HG03378 (cell line): ENCODE measurements at regions not wholly inside any gene's neighbourhood (a gene's known extent, or its start where the extent isn't known, plus 50 kb on each side); places are given as distances from the start of the nearest gene placed in this dataset.

Source experiments
- ATAC-seq: cut with Tn5 transposase; IDR thresholded peaks from one replicate; pipeline ENCODE4 v1.9.1; 2021; ENCODE audit warnings: mild to moderate bottlenecking, moderate library complexity; ENCODE audit not compliant: unreplicated experiment

GRCh38 chr22:47446821-47447810 is 684.7 kb downstream of the TBC1D22A start:
- no peak for ATAC-seq

- ATAC-seq: no peak
These were observed 683.9 kb downstream of the TBC1D22A start for GRCh38 chr22:47446331-47446730.

DNA sequence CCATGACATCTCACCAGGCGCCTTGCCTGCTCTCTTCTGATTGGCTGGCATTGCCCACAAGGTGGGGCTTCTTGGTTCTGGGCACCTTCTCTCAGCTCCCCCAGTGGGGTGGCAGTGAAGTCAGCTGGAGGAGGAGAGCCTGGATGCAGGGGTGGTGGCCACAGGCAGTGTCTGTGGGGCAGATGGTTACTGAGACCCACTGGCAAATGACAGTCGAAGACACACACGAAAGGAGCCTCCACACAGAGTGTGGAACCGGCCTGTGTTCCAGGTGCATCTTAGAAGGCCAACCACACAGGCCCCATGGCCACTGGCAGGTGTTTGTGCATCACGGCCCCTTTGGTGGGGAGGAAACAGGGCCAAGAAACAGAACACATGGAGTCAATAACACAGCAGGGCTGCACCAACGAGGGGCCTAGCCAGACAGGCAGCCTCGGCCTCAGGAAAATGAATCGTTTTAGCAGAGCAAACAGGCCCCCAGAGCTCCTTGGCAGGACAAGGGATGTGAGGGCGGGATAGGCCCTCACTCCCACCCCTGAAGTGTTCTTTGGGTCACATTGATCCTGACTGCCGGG is 683.4 kb downstream of the TBC1D22A start:
- no peak for ATAC-seq

GRCh38 chr22:47445212-47445611 is 682.8 kb downstream of the TBC1D22A start:
- ATAC-seq: no peak

DNA sequence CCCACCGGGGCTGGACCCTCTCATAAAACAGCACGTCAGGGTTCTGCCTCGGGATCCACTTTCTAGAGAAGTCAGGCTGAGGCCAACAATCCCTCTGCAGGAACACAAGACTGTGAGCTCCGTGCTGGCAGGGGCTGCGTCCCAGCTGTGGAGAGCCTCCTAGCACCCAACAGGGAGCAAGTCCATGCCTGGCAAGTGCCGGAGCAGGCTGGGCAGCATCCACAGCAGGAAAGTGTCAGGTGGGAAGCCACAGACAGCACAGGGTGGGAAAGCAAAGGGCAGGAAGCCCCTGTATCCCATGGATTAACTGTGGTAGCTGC is 682.3 kb downstream of the TBC1D22A start:
- ATAC-seq: no peak

DNA sequence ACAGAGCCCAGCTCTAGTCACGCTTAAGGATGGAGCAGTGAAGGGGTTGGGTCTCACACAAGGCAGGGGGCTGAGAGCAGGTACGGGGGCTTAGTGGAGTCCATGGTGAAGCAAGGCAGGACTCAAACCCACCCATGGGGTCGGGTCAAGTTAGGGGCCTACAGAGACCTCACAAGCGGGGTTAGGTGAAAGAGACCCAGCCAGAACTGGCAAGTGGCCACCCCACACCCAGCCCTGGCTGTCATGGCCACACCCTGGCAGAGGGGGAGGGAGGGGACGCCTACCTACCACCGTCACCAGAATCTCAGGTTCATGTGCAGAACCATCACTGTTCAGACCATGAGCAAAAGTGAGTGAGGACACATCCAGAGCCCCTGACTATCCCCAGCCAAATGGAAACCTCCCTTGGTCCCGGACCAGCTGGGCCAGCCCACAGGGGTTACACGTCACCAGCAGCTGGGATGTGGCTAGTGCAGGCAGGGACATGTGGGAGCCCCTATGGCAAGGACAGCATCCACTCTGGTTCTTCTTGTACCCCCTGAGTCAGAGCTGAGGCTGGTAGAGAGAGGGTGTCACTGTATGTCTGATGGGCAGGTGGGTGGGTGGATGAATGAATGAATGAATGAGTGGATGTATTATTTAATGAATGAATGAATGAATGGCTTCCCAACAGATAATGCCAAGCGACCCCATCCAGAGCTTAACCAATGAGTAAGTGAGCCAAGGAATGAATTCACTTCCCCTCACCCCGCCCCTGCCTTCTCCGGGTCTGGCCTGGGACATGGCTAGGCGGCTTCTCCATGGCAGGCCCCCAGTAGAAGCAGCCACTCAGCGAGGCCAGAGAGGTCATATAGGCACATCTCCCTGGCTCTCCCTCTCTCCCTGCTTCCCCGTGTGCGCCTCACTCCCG is 681.6 kb downstream of the TBC1D22A start:
- ATAC-seq: no peak

DNA sequence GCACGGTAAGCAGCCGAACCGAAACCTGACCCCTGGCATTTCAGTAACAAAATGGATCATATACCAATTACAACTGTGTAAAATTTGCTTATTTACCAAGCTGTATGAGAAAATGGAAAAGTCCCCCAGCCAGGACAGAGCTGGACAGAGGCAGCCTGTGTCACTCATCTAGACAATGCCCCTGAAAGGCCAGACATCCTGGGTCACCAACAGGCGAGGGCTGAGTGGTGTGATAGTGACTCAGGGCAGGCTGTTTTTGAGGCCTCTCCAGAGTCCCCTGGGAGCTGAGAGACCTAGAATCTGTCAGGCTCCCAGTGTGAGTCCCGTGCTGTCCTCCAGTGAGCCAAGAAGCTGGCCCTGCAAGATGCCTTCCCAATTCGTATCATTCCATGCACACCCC is 680.4 kb downstream of the TBC1D22A start:
- no peak for ATAC-seq

DNA sequence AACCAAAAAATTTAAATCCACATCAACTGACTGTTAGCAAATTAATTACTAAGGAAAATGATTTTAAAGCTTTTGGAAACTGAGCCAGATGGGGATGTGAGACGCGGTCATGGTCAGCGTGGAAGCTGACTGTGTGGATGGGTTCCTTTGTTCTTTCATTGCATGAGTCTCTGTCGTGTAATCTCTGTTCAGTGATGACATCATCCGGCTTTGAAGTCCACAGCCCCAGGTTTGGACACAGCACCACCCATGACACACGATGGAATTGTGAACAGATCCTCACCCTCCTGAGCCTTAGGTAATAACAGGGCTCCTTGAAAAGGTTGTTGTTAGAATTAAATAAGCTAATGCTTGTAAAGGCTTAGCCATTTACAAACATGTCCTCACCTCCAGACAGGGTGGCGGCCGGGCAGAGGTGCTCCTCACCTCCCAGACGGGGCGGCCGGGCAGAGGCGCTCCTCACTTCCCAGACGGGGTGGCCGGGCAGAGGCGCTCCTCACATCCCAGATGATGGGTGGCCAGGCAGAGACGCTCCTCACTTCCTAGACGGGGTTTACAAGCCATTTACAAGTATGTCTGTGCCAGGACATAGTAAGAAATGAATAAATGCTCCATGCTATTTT is 677.3 kb downstream of the TBC1D22A start:
- ATAC-seq: no peak

- no peak for ATAC-seq
These were observed 675.2 kb downstream of the TBC1D22A start for GRCh38 chr22:47437636-47438035.

GRCh38 chr22:47437110-47437509 is 674.7 kb downstream of the TBC1D22A start:
- no peak for ATAC-seq

- ATAC-seq: no peak
These were observed 673.4 kb downstream of the TBC1D22A start for GRCh38 chr22:47435826-47436225.

- ATAC-seq: no peak
These were observed 672.7 kb downstream of the TBC1D22A start for GRCh38 chr22:47435204-47435487.

- no peak for ATAC-seq
These were observed 672.1 kb downstream of the TBC1D22A start for GRCh38 chr22:47434336-47435203.

DNA sequence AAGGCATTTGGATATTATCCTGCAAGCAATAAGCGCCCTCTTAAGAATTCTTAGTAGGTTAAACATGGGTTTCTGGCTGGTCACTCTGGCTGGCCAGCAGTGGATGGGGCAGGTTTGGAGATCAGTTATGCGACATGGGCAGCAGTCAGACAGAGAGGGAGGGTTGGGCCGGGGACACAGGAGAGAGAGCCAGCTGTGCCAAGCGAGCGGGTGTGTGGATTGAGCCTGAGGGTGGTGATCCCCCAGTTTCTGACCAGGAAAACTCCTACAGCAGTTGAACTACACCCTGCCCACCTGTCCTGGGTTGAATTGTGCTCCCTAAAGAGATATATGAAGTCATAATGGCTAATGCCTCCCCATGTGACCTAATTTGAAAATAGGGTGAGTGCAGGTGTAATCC is 671.2 kb downstream of the TBC1D22A start:
- ATAC-seq: no peak

DNA sequence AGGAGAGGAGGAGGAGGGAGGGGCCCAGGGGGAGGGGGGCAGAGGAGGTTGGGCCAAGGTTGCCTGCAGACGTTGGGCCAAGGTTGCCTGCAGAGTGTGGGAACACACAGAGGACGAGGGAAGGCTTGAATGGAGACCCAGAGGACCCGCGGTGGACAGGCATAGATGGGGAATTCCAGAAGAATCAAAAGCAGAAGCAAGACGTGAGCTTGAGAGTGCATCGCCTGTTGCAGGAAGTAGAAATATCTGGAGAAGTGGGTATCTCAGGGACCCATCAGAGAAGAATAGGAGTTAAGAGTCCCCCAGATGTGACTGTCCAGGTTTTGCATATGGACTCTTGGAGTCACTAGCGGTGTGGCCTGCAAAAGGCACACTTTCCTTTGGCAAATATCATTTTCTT is 670.2 kb downstream of the TBC1D22A start:
- no peak for ATAC-seq

DNA sequence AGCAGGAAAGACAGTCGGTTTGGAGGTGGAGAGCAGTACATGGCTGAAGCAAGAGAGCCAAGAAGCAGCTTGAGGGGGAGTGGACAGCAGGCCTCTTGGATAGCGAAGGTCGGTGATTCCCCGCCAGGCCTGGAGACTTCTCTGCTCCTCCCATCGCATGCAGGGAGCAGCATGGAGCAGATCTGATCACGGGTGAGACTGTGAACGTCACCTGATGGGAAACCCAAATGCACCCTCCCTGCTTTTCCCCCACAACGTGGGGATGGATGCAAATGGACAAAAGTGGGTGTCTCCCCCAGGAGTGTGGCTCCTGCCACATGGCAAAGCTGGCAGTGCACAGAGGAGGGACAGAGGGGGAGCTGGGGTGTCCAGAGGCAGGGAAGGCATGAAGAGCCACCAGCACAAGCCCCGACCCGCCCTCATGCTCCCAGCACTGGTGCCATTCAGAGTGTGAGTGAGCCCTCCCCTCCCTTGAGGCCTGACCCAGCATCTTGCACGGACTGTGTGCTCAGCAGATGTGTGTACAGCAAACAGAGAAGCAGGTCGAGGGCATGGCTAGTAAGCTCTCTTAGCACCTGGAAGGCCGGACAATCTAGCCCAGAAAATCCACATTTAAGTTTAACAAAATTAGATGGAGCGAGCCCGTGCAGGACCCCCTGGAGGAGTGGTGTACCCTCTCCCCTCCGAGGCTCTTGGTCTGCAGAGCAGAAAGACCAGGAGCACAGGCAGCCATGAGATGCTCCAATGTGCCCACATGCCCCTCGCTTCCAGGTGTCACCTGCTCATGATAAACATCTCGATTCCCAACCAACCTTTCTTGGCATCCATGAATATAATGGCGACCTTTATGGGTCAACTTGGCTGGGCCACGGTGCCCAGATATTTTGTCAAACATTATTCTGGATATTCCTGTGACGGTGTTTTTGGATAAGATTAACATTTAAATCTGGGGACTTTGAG is 661.7 kb downstream of the TBC1D22A start:
- ATAC-seq: no peak

DNA sequence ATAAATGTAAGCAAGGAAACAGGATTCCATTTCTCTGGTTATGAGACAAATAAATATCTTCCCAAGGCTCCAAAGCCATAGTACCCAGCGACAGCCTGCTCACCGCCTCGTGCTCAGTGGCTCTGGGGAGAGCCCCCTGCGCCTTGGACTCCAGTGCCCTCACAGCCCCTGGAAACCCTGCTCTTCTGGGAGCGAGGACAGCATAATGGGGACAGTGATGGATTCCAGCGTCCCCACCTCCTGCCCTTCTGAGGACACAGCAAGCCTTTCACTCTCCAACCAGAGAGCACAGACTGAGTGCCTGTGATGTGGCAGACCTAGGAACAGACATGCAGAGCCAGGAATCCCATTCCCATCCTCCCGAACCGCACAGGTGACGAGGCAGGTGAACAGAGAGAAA is 660.8 kb downstream of the TBC1D22A start:
- no peak for ATAC-seq

DNA sequence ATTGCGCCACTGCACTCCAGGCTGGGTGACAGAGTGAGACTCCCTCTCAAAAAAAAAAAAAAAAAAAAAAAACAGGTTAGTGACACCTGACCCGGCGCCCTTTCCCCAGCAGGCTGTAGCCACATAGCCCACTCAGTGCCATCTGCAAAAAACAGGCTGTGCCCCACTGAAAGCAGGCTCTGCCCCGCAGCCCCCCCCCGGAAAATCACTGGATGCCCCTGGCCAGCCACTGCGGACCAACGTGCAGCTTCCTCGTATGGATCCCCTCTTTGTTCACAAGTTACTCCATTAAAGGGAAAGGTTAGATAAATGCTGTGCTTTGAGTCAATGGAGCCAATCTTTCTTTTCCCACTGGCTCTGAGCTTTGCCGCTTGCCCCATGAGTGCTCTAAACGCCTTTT is 660.3 kb downstream of the TBC1D22A start:
- no peak for ATAC-seq

DNA sequence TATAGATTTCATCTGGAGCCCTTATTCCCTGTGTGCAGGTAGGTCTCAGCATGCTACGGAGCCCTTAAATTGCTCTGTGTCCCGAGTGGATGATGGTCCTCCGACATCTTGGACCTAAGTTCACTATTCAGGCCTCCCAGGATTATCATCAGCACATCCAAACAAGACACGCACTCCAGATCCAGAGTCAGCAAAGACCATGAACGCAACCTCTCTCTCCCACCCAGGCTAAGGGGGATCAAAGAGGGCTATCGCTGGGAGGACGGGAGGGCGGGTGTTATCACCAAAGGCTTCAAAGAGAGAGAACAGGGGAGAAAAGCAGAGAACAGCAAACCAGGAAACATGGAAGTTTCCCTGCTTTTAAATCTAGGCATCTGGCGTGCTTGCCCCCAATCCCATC is 659.4 kb downstream of the TBC1D22A start:
- no peak for ATAC-seq
